ENCODE measurements at regions not wholly inside any gene's neighbourhood (a gene's known extent, or its start where the extent isn't known, plus 50 kb on each side); places are given as distances from the start of the nearest gene placed in this dataset.
"Not testable (repeated sequence)": the region's sequence is repeated elsewhere in the genome, so short reads cannot be mapped to it uniquely, and the experiment has no call there.

DNA sequence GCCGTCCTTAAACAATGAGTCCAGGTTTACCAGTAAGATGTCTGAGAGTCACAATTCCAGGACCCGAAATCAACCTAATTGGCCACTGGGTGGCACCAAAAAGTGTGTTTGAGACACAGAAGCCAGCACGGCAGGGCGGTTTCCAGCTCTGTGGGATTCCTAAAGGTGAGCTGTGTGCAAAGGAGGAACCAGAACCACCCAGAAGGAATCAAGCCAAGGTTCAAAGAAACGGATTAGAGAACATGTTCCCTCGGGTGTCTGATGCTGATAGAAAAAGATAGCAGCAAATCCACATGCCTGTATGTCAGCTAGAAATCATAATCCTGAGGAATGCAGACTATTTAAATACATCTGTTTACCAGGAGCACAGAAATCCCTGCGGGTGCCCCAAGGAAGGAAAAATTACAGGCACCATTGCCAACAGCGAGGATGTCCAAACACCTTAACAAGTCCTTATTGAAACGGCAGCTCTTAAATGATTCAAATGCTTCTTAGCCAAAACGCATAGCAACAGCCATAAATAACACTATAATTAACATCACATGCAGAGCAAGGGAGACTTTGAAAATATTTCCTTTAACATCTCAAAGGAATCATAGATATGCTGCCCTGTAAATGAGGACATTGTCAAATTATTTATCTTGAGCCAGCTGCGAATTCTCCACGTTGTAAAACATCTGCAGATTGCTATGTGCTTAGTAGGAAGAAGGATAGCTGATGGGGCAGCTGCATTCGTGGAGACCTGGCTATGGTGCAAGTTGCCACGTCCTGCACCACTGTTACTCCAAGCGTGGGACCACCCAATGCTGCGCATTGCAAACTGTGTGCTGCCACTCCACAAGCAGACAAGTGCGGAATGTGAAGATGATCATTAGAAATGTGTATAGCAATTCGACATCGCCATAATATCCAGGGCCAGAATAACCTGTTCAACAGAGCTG is 318.7 kb upstream of the NCKAP5 start:
- DNase-seq, result peak; percentile 71

DNA sequence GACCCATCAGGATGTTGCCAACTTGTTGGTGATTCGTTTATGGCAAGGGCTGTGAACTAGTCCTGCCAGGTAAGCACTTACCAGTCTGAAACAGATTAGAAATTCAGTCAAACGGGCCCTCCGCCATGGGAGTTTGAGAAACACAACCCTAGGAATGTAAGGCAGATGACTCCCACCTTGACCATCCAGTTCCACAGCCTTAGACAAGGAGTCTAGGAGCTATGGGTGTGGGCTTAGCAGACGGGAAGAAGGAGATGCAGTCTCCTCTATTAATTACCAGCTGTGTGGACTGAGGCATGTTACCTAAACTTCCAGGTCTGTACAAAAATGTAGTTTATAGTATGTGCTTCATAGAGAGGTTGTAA is 319.4 kb upstream of the NCKAP5 start:
- DNase-seq, result no peak

DNA sequence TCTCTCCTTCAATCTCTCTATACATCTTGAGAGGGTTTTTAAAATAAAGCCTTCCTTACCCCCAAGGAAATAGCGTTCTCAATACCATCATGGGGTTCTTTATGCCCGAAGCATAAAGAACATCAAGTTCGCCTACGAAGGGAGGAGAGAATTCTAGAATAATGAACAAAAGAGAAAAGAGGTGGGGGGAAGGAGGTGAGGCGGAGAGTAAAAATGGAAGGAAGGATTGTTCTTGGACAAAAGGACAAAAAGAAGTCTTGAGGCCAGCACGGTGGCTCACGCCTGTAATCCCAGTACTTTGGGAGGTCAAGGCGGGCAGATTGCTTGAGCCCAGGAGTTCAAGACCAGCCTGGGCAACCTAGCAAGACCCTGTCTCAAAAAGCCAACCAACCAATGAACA is 319.8 kb upstream of the NCKAP5 start:
- no peak for DNase-seq

DNA sequence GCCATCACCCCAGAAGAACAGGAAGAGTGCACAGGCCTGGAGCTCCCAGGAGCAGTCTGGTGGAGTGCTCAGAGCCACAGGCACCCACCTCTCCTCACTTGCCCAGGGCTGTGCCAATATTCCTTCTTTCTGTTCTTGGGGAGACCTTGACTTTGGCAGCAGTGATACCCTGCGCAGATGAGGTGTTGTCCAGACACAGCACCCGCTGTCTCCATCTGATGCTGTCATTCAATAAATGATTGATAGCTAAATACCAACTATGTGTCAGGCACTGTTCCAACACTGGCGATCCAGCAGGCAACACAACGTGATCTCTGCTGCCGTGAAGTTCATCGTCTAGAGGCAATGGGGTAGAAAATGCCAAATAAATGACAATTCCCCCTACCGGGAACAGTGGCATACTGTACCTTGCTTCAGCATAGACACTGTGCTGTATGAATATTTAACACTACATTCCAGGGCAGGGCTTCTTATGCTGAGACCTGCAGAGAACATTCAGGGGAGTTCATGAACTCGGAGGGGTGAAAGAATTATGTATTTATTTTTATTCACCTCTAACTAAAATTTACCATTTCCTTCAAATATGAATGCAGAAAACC is 320.5 kb upstream of the NCKAP5 start:
- DNase-seq, result no peak

DNA sequence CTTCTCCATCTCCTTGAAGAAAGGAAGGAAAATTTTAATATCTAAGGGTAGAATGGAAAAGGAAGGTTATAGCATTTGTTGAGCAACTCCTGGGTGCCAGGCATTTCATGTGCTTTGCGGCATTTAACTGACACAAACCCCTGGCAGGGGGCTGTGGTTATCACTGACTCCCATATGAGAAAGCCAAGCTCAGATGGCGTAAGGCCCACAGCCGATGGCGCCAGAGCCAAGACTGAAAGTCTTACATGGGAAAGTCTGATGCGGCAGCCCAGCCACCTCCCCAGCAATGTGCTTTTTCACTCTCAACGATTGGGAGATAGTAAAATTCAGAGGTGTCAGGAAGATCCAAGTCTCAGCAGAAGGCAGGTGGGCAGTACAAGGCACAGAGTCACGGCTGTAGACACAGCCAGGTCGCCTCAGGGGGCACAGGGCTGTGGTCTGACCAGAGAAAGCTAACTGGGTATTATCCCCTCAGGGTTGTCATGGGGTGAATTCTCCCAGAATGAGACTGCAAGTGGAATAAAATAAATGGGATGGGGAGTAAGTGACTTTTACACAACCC is 324.2 kb upstream of the NCKAP5 start:
- no peak for DNase-seq

DNA sequence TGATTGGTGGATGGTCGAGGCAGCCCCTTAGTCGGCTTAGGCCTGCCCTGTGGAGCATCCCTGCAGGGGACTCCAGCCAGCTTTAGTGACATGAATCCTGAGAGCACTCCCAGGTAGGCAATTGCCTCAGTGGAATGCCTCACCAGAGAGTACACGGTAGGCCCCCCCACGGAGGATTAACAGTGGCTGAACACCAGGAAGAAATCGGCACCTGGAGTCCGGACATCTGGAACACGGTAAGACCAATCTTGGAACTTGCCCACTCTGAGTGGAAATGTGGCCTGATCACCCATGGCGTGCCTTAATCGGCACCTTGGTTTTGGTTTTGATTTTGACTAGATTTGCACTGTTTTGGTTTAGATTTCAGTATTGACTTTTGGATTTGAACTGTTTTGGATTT is 326.2 kb upstream of the NCKAP5 start:
- no peak for DNase-seq

DNA sequence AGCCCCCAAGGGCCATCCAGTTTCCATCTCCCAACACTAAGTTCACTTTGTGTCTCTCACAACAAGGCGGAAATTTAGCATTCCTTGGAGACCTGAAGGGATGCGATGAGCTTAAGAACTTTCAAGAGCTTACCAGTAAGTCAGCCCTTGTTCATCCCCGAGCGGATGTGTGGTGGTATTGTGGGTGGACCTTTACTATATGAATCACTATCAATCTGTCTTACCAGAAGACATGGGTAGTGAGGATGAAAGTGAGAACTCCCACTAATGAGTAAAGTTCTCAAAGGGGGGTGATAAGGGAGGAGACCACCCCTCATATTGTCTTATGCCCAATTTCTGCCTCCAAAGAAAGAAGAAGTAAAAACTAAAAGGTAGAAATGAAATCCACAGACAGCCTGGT is 329.6 kb upstream of the NCKAP5 start:
- not testable (repeated sequence) for DNase-seq

DNA sequence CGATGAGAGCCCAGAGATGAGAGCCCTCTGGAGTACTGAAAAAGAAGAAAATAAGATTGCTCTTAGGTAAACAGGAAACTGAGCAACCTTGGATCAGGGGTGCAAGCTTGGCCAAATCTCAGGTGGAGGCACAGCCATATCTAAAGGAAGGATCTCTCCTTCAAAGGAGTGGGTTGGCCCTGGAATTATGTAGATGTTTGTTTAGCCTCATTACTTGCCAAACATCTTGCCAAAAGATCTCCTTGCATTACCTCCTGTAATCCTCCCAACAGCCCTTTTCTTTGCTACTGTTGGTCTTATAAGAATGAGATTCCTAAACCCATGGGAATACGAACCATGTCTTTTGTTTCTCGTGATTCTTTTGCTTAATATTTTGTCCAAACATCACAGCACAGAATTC is 332.6 kb upstream of the NCKAP5 start:
- DNase-seq, result no peak

DNA sequence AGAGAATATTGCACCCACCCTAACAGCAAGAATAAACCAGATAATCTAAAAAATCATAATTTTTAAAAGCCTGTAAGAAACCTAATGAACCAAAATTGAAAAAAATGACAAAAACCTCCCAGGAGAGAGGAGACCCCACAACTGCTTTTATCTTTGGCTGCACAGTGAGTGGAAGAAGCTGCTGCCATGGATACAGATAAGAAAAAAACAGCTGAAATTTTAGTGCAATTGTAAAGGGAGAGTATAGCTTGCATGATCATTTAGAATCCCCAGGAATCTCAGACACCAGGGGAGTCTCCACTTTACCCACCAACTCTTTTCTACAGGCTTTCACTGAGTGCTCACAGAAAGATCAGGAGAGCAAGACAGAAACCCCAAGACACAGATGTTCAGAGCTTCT is 338.1 kb upstream of the NCKAP5 start:
- no peak for DNase-seq

DNA sequence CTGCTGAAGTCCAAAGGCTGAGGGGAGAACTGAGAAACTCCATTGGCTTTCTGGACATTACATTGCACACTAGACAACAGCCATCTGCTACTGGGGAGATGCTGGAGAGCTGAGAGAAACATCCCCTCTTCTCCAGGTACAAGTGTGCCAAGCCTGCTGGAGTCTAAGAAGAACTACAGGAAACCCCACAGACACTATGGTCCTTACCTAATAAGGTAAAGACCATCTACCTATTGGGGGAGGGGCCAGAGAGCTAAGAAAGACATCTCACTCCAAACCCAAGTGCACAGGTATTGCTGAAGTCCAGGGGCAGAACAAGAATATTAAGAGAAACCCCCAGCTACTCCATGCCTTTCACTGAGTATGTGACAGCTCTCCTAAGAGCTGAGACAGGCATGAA is 338.7 kb upstream of the NCKAP5 start:
- DNase-seq, result no peak

DNA sequence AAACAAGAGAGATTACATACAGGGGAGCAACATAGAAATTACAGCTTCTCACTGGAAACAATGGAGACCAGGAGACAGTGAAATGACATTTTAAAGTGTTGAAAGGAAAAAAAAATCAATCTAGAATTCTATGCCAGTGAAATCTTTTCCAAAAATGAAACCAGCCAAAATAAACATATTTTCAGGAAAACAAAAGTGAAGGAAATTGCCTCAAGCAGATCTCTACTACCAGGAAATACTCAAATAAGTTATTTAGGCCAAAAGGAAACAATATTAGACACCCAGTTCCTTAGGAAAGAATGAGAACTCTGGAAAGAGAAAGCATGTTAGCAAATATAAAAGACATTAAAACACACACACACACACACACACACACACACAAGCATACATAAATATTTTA is 339.9 kb upstream of the NCKAP5 start:
- DNase-seq, result no peak

DNA sequence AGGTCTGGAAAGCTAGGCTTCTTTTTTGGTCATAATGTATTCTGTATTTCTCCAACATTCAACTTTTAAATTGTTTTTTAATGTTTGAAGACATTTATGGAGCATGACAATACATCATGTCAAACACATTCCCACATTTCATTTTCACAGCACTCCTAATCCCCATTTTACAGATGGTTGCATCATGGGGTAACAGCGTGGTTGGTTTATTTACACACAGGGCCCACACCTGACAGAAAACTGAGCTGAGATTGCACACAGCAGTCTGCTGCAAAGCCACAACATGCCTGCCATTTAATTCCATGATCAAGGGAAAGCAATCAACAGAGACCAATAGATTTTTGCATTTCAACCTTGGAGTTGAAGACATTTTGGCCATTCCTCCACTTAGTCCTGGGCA is 335.7 kb upstream of the MGAT5 start:
- DNase-seq, result no peak

DNA sequence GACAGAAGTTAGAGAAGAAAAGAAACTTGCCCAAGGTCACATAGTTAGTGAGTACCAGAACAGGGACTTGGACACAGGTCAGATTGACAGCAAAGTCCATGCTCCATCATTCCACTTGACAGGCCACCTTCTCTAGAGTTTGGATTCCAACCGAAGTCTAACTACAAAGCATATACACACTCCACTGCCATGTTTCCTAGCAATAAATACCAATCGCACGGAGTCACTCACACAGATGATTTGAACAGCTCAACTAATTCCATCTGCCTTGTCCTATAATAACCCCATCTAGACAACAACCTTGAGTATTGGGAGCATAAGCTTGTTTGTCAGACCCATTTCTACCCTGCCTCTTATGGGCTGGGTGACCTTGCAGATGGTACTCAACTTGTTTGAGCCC is 334.6 kb upstream of the MGAT5 start:
- DNase-seq, result no peak

DNA sequence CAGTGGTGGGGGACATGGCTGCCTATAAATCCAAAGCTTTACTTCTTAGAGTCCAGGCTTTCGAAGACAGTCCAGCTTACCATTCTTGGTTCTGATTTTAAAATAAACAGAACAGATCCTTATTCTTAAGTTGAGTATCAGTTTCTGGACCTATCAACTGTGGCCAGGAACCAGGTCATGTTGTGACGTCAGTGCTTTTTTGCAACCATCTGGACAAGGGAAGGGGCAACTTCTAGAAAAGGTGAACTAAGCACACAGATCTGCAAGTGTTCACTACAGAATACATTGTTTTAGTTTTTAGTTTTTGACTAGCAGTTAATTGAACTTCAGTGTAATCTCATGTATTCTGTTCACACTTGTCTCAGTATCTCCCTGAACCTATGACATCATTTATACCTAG is 326.0 kb upstream of the MGAT5 start:
- no peak for DNase-seq

DNA sequence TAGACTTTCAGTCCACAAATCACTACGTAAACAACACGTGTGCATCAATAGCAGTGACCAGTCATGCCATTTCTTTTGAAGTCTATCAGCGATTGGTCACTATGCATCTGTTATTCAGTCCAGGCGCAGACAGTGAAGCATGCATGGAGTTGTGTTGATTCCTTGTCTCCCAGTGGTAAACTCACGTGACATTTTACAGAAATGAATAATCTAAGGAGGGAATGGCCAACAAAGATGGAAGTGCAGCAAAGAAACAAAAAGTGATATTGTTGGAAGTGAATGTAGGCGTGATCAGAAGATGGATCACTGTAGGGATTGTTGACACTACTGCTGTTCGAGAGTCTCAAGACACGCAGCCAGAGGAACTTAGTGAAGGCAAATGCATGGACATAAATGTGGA is 317.8 kb upstream of the MGAT5 start:
- DNase-seq, result no peak

DNA sequence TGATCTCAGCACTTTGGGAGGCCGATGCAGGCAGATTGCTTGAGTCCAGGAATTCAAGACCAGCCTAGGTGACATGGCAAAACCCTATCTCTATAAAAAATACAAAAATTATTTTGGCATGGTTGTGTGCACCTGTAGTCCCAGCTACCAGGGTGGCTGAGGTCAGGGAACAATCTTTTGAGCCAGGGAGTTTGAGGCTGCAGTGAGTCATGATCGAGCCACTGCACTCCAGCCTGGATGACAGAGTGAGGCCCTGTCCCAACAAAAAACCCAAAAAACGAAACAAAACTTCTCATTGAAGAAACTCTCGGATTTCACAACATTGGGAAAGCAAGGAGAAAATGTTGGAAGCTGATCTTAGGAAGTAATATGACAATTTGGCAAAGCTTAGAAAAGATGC is 317.3 kb upstream of the MGAT5 start:
- DNase-seq, result no peak

DNA sequence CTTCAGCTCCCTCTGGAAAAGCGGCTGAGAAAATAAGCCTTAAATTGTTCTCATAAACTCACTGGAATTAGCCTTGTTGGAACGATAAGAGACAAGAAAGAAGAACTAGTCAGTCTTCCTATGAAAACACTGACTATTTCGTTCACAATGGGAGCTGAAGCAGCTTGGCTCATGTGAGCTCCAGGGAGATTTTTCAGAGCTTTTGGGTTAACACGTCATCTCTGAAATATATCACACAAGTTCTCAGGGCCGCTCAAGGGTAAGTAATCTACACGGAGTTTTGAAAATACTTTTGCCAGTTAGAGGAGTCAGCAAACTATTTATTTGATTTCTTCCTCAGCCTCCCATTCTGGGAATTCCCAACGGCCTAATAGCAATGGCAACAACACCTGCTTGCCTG is 316.2 kb upstream of the MGAT5 start:
- DNase-seq, result no peak

DNA sequence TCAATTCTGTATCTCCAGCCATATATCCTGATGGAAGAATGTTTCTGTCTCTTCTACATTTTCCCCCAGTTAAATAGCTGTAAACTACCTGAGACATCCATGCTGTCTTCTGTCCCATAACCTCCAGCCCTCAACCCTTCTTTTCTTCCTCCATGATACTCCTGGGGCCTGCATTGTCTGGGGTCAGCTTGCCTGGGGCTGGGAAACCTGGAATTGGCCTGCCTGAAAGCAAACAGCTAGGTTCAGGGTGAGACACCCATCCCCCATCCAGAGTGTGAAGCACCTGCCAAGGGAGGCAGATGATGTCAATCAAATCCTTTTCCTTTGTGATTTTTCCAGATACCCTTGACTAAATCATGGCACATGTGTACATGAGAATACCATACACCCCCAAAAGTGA is 313.7 kb upstream of the MGAT5 start:
- DNase-seq, result no peak

DNA sequence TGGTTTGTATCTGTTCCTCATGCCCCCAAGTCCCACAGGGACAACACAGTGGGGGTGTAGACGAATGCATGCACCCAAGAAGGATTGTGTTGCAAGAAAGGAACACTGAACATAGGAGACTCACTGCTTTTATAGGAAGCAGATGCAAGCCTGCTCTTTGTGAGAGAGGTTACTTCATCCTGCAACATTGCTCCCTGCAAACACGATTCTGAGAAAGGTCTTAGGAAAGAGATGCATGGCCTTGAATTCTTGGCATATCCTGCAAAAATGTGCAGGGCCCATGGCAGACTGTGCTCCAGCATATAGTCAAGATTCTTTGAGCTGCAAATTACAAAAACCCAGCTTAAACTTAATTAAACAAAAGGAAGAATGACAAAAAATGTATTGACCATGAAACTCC is 312.2 kb upstream of the MGAT5 start:
- DNase-seq, result no peak

DNA sequence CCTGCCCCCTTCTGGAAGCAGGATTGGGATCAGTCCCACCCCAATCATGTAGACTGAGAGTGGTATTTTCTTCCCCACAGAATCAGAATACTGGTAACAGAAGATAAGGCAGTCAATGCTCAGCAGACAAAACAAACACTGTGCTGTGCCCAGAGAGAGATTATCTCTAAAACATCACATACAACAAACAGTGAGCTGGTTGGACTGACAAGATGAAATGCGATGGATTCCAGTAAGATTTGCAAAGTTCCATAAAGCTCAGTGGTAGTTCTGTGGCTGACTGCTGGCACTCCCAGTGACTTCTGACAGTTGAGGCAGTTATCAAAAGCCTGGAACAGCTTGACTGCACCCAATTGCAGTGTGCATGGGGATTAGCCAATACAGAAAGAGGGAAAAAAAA is 311.5 kb upstream of the MGAT5 start:
- DNase-seq, result no peak

DNA sequence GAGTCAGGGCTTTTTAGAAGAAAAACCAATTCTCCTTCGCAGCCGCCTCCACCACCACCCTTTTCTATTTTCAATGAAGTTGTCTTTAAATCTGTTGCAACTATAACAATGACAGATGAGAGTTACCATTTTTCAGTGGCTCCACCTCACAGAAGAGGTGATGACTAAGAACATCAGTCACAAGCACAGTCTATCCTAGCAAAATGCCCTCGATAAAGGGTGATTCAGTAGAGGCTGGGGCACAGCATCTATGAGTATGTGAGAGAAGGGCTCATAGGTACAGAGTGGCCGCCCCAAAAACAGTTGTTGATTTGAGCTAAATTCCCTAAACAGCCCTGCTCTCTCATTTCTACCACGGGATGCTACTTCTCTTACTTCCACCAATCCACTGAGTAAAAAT is 310.8 kb upstream of the MGAT5 start:
- DNase-seq, result no peak

DNA sequence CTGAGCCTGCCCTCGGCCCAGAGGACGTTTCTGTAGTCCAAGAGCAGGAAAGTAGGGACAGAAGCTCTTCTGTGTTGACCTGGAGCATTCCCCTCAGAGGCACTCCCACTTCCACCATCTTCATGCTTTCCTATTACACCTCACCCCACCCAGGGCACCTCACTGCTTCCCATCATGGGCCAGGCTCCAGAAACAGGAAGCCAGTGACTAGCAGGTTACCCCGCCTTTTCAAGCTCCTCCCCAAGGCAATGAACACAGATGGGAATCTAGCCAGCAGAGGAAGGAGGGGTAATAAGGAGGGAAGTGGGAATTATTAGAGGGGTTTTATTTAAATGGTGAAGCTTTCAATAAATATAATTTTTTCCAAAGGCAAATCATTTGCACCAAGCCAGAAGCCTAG is 308.8 kb upstream of the MGAT5 start:
- DNase-seq, result no peak

DNA sequence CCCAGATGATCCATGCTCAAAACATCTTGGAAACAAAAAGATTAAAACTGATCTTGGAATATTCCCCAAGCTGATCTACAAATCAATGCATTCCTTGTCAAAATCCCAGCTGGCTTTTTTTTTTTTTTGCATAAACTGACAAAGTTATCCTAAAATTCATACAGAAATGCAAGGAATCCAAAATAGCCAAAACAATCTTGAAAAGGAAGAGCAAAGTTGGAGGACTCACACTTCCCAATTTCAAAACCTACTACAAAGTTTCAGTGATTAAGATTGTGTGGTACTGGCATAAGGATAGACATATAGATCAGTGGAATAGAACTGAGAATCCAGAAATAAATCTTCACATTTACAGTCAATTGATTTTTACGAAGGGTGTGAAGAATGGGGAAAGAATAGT is 306.8 kb upstream of the MGAT5 start:
- no peak for DNase-seq

DNA sequence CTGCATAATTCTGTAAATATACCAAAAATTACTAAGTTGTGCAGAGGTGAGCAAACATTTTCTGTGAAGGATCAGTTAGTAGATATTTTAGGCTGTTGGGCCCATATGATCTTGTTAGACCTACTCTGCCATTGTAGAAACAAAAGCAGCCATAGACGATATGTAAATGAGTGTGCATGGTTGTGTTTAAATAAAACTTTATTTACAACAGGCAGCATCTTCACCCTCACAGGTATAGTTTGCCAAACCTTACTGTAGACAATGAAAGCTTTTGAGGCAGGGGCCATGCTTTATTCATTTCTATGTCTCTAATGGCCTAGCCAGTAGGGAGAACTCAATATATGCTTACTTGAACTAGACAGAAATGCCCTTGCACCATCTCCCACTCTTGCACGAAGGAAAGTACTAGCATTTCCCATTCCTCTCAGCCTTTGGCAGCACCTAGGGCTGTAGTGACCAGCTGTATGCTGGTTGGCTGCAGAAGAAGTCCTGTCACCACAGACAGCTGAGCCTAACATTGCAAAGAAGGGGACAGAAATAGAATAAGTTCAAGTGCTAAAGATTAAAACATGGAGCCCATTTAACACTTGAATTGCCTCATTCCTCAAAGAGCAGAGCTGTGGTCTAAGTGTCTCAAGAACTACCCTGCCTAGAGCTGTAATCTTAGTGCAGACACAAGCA is 305.1 kb upstream of the MGAT5 start:
- DNase-seq, result no peak

All from hindlimb muscle (tissue), 1 donor.